Body of pancreas (tissue), 4 donors: ENCODE measurements at regions not wholly inside any gene's neighbourhood (a gene's known extent, or its start where the extent isn't known, plus 50 kb on each side); places are given as distances from the start of the nearest gene placed in this dataset.
"Not testable (repeated sequence)": the region's sequence is repeated elsewhere in the genome, so short reads cannot be mapped to it uniquely, and the experiment has no call there.

ENCODE experiments used
- ATAC-seq: fragments of 150-250 bp; one replicate; pipeline ENCODE4 v1.9.1; 2016
- DNase-seq, 4 donors: peaks; one replicate each; pipeline ENCODE4 v3.0.0-alpha.2; 2019
- H3K27ac ChIP-seq, 4 donors: fragments of 200-600 bp; sonication (generic); 1 replicate in 3 of 4; 2 replicates in 1 of 4; pipeline versions ENCODE4 v1.5.1 to v1.6.1; 2016 to 2019; ENCODE audit warnings: mild to moderate bottlenecking in 1 of 4, mixed read lengths in 1 of 4, moderate library complexity in 1 of 4
- H3K27me3 ChIP-seq, 2 donors: fragments of 200-600 bp; sonication (generic); one replicate each; pipeline ENCODE4 v1.6.0; 2016; ENCODE audit warnings: mild to moderate bottlenecking in 1 of 2
- H3K36me3 ChIP-seq, 2 donors: fragments of 200-600 bp; sonication (generic); replicated peaks in 1 of 2; 2 replicates each; pipeline ENCODE4 v1.5.1; 2016; ENCODE audit warnings: low read depth in 2 of 2; ENCODE audit not compliant: insufficient read depth in 1 of 2
- H3K4me1 ChIP-seq: fragments of 200-600 bp; sonication (generic); one replicate; pipeline ENCODE4 v1.6.0; 2016
- H3K4me3 ChIP-seq, 2 donors: fragments of 200-600 bp; sonication (generic); 1 replicate in 1 of 2; 2 replicates in 1 of 2; pipeline ENCODE4 v1.5.1; 2016 to 2019
- H3K9me3 ChIP-seq, 3 donors: fragments of 200-600 bp; sonication (generic); 1 replicate in 2 of 3; 2 replicates in 1 of 3; pipeline ENCODE4 v1.5.1; 2016
- CTCF ChIP-seq, 7 experiments: fragments of 450-650 bp in 4 of 7; fragments of 200-600 bp in 3 of 7; sonication (generic) in 3 of 7; IDR thresholded peaks; one replicate each; pipeline ENCODE4 v1.5.1; 2016 to 2019; ENCODE audit warnings: antibody characterized with exemption in 7 of 7
- POLR2A ChIP-seq, 3 donors: fragments of 450-650 bp; IDR thresholded peaks; one replicate each; pipeline ENCODE4 v1.6.1; 2016; ENCODE audit warnings: antibody characterized with exemption in 3 of 3, mild to moderate bottlenecking in 2 of 3
- WGBS, 2 donors: methylation state at CpG; one replicate each; pipeline ENCODE4 v1.1.5; 2017; 5-methylcytosine and 5-hydroxymethylcytosine counted together
- intact Hi-C: fragments of 100-400 bp; cut with DNase I; formaldehyde crosslinking; loops from one replicate; pipeline ENCODE4 v1.15.1; 2023

DNA sequence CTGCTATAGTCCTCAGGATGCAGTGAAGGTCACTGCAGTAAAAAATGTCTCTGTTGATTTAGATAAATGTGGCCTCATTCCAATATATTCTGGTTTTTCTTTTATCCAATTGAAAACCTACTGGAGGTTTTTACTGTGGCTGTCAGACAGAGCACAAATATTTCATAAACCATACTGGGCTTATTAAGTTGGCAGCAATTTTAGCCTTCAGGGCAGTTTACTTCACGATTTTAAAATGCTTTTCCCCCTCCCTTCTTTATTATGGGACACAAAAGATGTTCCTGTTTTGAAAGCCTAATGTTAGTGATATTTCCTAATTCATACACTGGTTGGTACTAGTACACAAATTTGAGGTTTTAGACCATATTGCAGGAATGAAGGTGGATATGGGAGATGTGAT lies 939.4 kb downstream of the C4orf33 start:
- ATAC-seq = no peak
- intact Hi-C loops = no loop called here
- H3K36me3 ChIP-seq = no peaks in the 10 kb centered on the region
- no peak for TF ChIP-seq POLR2A (IDR thresholded peaks at IDR 0.05)
- no peak for TF ChIP-seq CTCF (IDR thresholded peaks at IDR 0.05)
- no peaks in the 10 kb centered on the region for H3K9me3 ChIP-seq
- no peaks in the 10 kb centered on the region for H3K27me3 ChIP-seq
- H3K27ac ChIP-seq = no peak overlapping the region
- H3K4me1 ChIP-seq = no peaks in the 10 kb centered on the region
- 36 to 47% methylated on average over 1 of the region's 1 CpG for WGBS, 2 donors
- no peak overlapping the region for H3K4me3 ChIP-seq
- DNase-seq = no peak

GRCh38 chr4:130037866-130038265 lies 941.9 kb downstream of the C4orf33 start:
- intact Hi-C loops, H3K27me3 ChIP-seq, DNase-seq, H3K9me3 ChIP-seq, H3K27ac ChIP-seq, H3K4me1 ChIP-seq, ATAC-seq, H3K36me3 ChIP-seq, H3K4me3 ChIP-seq: not testable (repeated sequence)
- WGBS, 2 donors = 95 to 96% methylated on average over 13 of the region's 13 CpGs

GRCh38 chr4:130038540-130038939 lies 942.6 kb downstream of the C4orf33 start:
- 94 to 95% methylated on average over 29 to 32 of the region's 32 CpGs for WGBS, 2 donors
- H3K36me3 ChIP-seq, H3K27me3 ChIP-seq, H3K4me1 ChIP-seq, intact Hi-C loops, H3K9me3 ChIP-seq, ATAC-seq, H3K4me3 ChIP-seq, H3K27ac ChIP-seq, DNase-seq: not testable (repeated sequence)

DNA sequence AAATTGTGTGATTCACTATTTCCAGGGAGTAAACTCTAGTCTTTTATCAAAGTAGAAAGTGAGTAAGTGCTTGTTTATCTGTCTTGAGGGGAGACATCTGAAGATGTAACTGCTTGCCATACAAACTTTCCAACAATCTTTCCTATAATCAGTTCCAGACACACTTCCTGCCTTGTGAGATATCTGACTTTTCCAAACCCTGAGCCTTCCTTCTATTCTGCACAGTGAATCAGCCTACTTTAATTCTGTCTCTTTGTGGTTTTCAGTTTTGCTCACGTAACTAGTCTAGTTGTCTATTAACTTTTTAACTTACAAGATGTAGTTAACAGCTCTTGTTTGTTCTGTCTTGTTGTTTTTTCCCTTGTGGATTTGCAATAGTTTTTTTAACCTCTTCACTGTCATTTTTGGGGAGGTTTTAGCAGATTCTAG lies 947.8 kb downstream of the C4orf33 start:
- TF ChIP-seq POLR2A (IDR thresholded peaks at IDR 0.05) (no peak), CTCF (IDR thresholded peaks at IDR 0.05) (no peak)
- 8 to 10% methylated on average over 1 of the region's 1 CpG for whole genome bisulfite sequencing, 2 donors
- H3K9me3 ChIP-seq = no peaks in the 10 kb centered on the region
- no peak overlapping the region for H3K4me3 ChIP-seq
- intact Hi-C loops = no loop called here
- DNase-seq (no peak), ATAC-seq (no peak)
- H3K4me1 ChIP-seq = peaks cover 14% of the 10 kb centered on the region
- H3K36me3 ChIP-seq = no peaks in the 10 kb centered on the region
- H3K27ac ChIP-seq = no peak overlapping the region
- no peaks in the 10 kb centered on the region for H3K27me3 ChIP-seq

DNA sequence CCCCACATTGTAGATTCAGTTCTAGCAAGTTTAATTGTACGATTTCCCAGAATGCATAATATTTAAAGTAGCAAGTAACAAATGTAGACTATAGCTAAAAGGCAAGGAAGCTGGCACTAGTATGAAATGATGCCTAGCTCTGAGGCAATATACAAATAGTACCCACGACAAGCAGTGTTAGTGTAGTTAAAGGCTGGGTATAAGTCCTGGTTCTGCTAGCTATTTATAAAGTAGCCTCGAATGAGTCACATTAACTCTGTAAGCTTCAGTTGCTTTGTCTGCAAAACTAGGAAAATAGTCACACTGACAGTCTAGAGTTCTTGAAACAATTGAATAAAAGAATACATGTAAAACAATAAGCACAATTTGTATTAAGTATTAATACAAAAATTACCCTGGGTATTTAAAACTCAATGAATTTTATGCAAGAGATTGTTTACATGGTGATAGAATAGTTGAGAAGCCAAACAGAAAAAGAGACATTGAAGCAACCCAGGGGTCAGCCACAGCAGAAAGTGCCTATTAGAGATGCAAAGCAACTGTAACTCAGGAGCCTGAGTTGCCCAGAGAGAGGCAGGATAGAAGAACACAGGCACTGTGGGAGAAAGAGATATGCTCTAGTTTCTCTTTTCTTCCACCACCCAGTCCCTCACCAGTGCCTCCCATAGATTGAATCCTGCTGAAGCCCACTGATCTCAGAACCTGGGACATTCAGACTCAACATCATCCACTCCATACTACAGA lies 949.0 kb downstream of the C4orf33 start:
- WGBS, 2 donors = 70 to 74% methylated on average over 3 of the region's 3 CpGs
- ATAC-seq = no peak
- no peak overlapping the region for H3K27ac ChIP-seq
- no peak overlapping the region for H3K4me3 ChIP-seq
- H3K36me3 ChIP-seq = no peaks in the 10 kb centered on the region
- peaks cover 14% of the 10 kb centered on the region for H3K4me1 ChIP-seq
- no peaks in the 10 kb centered on the region for H3K27me3 ChIP-seq
- intact Hi-C loops = no loop called here
- H3K9me3 ChIP-seq = no peaks in the 10 kb centered on the region
- TF ChIP-seq CTCF (IDR thresholded peaks at IDR 0.05) (no peak), POLR2A (IDR thresholded peaks at IDR 0.05) (no peak)
- no peak for DNase-seq

- DNase-seq (no peak), ATAC-seq (no peak)
- H3K36me3 ChIP-seq = no peaks in the 10 kb centered on the region
Measured at GRCh38 chr4:130053723-130054122, 957.8 kb downstream of the C4orf33 start.

More at GRCh38 chr4:130053723-130054122, 957.8 kb downstream of the C4orf33 start:
- no peaks in the 10 kb centered on the region for H3K4me1 ChIP-seq
- no peaks in the 10 kb centered on the region for H3K9me3 ChIP-seq
- H3K4me3 ChIP-seq = no peak overlapping the region
- intact Hi-C loops = no loop called here
- TF ChIP-seq CTCF (IDR thresholded peaks at IDR 0.05) (no peak), POLR2A (IDR thresholded peaks at IDR 0.05) (no peak)
- WGBS, 2 donors = 69 to 77% methylated on average over 2 of the region's 2 CpGs
- H3K27me3 ChIP-seq = no peaks in the 10 kb centered on the region
- H3K27ac ChIP-seq = no peak overlapping the region
